Ishikawa (cell line): ENCODE measurements at regions not wholly inside any gene's neighbourhood (a gene's known extent, or its start where the extent isn't known, plus 50 kb on each side); places are given as distances from the start of the nearest gene placed in this dataset.

ENCODE experiments used
- CEBPB ChIP-seq: IDR thresholded peaks from 2 replicates; pipeline ENCODE4 v1.6.1; 2012
- CREB1 ChIP-seq: IDR thresholded peaks from 2 replicates; pipeline ENCODE4 v1.6.1; 2012; ENCODE audit warnings: low read depth
- EGR1 ChIP-seq: IDR thresholded peaks from 2 replicates; pipeline ENCODE4 v1.6.1; 2012
- EP300 ChIP-seq: IDR thresholded peaks from 2 replicates; pipeline ENCODE4 v1.6.1; 2012; ENCODE audit warnings: borderline replicate concordance
- FOXM1 ChIP-seq: IDR thresholded peaks from 2 replicates; pipeline ENCODE4 v1.6.1; 2012; ENCODE audit warnings: low read depth, borderline replicate concordance
- NFIC ChIP-seq: IDR thresholded peaks from 2 replicates; pipeline ENCODE4 v1.6.1; 2012
- RAD21 ChIP-seq: IDR thresholded peaks from 2 replicates; pipeline ENCODE4 v1.6.1; 2012; ENCODE audit warnings: low read depth
- TAF1 ChIP-seq: IDR thresholded peaks from 2 replicates; pipeline ENCODE4 v1.6.1; 2012; ENCODE audit warnings: low read depth, mild to moderate bottlenecking
- TCF12 ChIP-seq: IDR thresholded peaks from 2 replicates; pipeline ENCODE4 v1.6.1; 2012; ENCODE audit warnings: low read depth
- TEAD4 ChIP-seq: IDR thresholded peaks from 2 replicates; pipeline ENCODE4 v1.6.1; 2012
- YY1 ChIP-seq: IDR thresholded peaks from 2 replicates; pipeline ENCODE4 v1.6.1; 2012; ENCODE audit warnings: low read depth
- ZBTB7A ChIP-seq: IDR thresholded peaks from 2 replicates; pipeline ENCODE4 v1.6.1; 2012; ENCODE audit warnings: low read depth
- TF ChIP-seq, protein P1 (sequence below): IDR thresholded peaks from 2 replicates; pipeline ENCODE4 v1.6.1; 2012; ENCODE audit warnings: low read depth, mild to moderate bottlenecking
- TF ChIP-seq, protein P2 (sequence below): IDR thresholded peaks from 2 replicates; pipeline ENCODE4 v1.6.1; 2012
- TF ChIP-seq, protein P3 (sequence below): IDR thresholded peaks from 2 replicates; pipeline ENCODE4 v1.6.1; 2012

DNA sequence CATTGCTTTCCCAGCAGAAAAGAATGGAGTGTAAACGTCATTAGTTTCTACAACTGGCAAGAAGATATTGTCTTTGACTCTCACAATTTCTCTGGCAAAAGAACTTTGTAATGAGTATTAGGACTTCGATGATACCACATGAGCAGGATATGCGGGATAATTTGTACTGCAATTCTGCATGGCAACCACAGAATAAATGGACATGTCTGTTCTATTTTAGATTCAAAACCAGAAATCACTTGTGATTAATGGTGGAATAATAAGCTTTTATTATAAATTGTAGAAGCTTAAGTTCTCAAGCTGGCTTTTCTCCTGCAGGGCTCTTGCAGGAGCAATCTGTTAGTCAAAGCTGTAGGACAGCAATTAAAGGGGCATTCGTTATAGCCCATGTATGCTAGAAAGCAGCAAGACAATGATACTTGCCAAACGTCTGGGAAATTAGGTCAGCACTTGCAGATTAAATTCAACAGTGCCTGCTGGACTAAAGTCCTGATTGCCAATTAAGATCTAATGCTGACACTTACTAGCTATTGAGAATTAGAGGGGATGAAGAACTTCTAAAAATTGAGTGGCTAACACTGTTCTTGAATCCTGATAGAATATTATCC lies 177.9 kb downstream of the PTH2R start:
- TF ChIP-seq FOXM1, result no peak
- TF ChIP-seq EGR1, result no peak
- TF ChIP-seq TEAD4, result no peak
- TF ChIP-seq CREB1, result no peak
- no peak for TF ChIP-seq TCF12
- no peak for TF ChIP-seq CEBPB
- no peak for TF ChIP-seq YY1
- TF ChIP-seq EP300, result no peak
- TF ChIP-seq NFIC, result no peak
- TF ChIP-seq, protein P1, sequence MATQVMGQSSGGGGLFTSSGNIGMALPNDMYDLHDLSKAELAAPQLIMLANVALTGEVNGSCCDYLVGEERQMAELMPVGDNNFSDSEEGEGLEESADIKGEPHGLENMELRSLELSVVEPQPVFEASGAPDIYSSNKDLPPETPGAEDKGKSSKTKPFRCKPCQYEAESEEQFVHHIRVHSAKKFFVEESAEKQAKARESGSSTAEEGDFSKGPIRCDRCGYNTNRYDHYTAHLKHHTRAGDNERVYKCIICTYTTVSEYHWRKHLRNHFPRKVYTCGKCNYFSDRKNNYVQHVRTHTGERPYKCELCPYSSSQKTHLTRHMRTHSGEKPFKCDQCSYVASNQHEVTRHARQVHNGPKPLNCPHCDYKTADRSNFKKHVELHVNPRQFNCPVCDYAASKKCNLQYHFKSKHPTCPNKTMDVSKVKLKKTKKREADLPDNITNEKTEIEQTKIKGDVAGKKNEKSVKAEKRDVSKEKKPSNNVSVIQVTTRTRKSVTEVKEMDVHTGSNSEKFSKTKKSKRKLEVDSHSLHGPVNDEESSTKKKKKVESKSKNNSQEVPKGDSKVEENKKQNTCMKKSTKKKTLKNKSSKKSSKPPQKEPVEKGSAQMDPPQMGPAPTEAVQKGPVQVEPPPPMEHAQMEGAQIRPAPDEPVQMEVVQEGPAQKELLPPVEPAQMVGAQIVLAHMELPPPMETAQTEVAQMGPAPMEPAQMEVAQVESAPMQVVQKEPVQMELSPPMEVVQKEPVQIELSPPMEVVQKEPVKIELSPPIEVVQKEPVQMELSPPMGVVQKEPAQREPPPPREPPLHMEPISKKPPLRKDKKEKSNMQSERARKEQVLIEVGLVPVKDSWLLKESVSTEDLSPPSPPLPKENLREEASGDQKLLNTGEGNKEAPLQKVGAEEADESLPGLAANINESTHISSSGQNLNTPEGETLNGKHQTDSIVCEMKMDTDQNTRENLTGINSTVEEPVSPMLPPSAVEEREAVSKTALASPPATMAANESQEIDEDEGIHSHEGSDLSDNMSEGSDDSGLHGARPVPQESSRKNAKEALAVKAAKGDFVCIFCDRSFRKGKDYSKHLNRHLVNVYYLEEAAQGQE, result no peak
- TF ChIP-seq RAD21, result no peak
- TF ChIP-seq, protein P2, sequence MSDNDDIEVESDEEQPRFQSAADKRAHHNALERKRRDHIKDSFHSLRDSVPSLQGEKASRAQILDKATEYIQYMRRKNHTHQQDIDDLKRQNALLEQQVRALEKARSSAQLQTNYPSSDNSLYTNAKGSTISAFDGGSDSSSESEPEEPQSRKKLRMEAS, result no peak
- TF ChIP-seq TAF1, result no peak
- TF ChIP-seq, protein P3, sequence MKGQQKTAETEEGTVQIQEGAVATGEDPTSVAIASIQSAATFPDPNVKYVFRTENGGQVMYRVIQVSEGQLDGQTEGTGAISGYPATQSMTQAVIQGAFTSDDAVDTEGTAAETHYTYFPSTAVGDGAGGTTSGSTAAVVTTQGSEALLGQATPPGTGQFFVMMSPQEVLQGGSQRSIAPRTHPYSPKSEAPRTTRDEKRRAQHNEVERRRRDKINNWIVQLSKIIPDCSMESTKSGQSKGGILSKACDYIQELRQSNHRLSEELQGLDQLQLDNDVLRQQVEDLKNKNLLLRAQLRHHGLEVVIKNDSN, result no peak
- TF ChIP-seq ZBTB7A, result no peak

DNA sequence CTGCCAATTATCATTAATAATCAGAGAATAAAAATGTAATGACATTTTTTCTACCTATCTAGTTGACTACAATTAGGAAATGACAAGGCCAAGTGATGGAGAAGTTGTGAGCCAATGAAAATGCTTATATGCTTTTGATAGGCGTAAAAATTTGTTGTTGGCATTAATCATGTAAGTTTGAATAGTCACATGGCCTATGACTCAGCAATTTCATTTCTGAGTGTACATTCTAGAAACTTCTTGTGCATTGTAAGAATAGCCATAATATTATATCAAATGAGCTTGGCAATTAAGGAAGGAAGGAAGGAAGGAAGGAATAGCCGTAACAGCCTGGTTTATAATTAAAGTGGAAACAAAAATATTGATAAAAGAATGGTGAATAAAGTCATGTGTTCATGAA lies 179.9 kb downstream of the PTH2R start:
- no peak for TF ChIP-seq EP300
- no peak for TF ChIP-seq TAF1
- no peak for TF ChIP-seq FOXM1
- no peak for TF ChIP-seq TCF12
- no peak for TF ChIP-seq NFIC
- no peak for TF ChIP-seq EGR1
- TF ChIP-seq YY1, result no peak
- TF ChIP-seq CEBPB, result no peak
- no peak for TF ChIP-seq TEAD4
- TF ChIP-seq, protein P3, result no peak
- TF ChIP-seq, protein P2, result no peak
- no peak for TF ChIP-seq RAD21
- TF ChIP-seq ZBTB7A, result no peak
- TF ChIP-seq CREB1, result no peak
- TF ChIP-seq, protein P1, result no peak

DNA sequence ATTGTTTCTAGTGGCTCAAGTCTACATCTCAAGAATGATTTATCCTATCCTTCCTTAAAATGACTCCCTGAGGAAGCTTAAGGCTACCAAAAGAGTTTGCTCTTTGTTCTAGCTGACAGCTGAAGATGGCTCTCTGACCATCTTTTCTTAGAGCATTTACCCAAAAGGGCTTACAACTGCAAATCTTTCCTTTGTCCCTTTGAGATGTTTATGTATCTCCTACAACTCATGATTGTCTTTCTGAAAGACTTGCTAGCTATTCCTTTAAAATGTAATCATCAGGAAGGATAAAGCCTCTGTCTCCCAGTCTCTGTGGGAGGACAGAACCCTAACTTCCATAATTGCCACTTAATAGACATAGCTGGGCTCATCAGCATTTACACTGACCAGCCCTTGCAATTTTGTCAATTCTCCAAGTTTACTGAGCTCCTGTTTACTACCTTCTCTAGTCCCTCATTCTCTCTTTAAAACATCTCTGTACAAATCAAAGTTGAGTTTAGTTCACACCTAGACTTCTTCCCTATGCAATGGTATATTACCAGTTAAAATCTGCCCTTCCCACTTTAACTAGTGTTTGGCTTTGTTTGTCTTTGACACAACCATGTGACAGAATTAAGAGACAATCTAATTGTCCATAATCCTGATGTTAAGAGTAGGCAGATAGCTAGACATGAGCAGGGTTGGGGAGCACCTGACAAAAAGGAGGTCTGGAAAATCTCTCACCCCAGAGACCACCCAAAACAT lies 188.2 kb downstream of the PTH2R start:
- TF ChIP-seq CEBPB, result no peak
- TF ChIP-seq NFIC, result no peak
- TF ChIP-seq, protein P3, result no peak
- TF ChIP-seq CREB1, result no peak
- TF ChIP-seq EP300, result no peak
- no peak for TF ChIP-seq RAD21
- TF ChIP-seq FOXM1, result no peak
- TF ChIP-seq, protein P1, result no peak
- no peak for TF ChIP-seq TAF1
- TF ChIP-seq TCF12, result no peak
- no peak for TF ChIP-seq TEAD4
- TF ChIP-seq, protein P2, result no peak
- TF ChIP-seq EGR1, result no peak
- no peak for TF ChIP-seq ZBTB7A
- no peak for TF ChIP-seq YY1
